ENCODE measurements at regions not wholly inside any gene's neighbourhood (a gene's known extent, or its start where the extent isn't known, plus 50 kb on each side); places are given as distances from the start of the nearest gene placed in this dataset.

DNA sequence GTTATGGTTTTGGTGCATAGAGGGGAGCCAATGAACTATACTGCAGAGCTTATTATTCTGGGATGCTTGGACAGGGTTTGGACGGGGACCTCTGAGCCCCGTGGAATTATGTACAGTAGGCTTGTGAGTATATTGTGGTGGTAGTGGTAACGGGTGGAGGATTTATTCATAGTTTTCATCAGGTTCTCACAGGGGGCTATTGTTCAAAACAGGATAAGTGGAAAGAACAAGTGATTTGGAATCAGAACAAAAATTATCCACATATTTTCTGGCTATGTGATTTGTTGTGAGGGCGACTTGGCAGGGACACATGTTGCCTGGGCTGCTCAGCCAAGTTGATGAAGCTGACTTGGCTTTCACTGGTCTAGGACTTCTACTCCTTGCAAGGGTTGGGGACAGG, 64.6 kb upstream of the ELOVL5 start:
- DNase-seq, result no peak

DNA sequence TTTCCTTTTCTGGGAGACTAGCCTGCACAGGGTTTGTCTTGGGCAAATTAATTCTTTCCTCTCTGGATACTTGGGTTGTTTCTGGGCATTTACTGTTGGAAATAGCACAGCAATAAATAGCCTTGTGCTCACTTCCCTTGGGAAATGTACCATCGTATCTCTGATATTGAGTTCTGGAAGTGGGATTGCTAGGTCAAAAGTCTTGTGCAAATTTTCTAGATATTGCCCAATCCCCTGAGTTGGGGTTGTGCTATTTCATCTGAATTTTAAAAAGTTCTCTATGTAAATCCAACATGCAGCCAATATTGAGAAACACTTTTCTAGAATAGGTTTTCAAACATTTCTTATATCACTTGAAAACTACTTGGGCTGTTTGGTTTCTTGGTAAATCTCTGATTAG, 64.0 kb upstream of the ELOVL5 start:
- no peak for DNase-seq

DNA sequence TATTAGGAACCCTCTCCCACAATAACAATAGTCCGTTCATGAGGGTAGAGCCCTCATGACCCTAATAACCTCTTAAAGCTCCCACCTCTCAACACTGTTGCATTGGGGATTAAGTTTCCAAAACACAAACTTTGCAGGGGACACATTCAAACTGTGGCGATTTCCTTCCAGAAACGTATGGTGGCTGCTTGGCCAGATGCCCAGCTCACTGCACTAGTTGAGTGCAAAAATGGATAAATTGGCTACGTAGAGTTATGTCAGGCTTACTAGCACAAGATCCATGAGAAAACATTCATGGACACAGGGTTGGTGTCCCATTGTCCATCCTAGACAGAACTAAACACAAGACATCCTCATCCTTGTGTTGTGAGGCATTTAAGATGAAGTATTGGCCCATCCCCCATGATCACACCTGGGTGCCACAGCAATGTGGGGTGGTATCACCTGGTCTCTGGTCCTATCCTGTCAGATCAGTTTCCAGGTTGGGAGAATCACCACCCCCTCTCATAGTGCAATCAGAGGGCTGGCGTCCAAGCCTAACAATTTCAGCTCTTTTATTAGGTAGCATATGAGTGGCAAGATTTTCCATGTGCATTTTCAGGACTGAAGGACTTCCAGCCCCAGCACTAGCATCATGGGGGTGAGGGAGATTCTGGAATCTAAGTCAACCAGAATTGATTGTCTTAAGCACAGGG, 63.4 kb upstream of the ELOVL5 start:
- no peak for DNase-seq

DNA sequence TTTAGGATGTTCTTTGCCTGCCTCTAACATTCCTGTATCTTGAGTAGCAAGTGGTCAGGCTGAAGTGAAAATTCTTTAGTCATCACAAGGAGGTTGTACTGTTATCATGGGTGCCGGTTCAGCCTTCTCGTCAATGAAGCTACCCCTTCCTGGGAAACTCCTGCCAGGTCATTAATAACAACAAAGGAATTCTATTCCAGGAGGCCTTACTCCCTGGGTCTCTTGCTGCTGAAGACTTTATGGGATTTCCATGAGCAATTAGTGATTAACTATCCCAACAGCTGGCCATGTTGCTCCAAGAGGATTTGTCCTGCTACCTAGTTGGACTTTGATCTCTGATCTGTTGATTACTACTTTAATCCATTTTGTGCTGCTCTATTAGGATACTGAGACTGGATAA, 62.7 kb upstream of the ELOVL5 start:
- no peak for DNase-seq

DNA sequence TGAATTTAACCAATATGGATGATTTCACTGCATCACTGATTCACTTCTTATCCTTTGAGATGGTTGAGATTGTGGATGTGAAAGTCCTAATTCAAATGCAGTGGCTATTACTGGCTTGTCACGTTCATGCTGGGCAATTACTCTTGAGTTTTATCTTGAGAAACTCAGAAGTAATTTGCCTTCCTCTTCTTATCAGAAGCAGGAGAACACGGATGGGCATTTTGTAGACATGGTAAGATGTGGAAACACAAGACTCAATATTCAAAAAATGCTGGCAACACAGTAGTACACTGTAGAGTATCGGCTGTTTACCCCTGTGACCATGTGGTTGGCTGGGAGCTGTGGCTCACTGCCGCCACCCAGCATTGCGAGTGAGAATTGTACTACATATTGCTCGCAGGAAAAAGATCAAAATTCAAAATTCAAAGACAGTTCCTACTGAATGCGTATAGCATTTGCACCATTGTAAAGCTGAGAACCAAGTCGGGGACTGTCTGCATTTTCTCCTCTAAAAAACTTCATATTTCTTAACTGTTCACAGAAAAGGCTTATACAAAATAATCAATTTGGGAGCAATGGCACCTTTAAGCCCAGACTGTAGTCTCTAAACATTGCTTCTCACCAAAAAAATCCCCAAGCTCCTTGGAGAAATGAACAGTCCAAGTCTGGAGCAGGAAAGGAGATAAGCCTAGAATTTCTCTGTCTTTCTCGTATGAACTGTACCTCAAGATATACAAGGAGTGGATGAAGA, 61.9 kb upstream of the ELOVL5 start:
- DNase-seq, result peak; percentile 63

DNA sequence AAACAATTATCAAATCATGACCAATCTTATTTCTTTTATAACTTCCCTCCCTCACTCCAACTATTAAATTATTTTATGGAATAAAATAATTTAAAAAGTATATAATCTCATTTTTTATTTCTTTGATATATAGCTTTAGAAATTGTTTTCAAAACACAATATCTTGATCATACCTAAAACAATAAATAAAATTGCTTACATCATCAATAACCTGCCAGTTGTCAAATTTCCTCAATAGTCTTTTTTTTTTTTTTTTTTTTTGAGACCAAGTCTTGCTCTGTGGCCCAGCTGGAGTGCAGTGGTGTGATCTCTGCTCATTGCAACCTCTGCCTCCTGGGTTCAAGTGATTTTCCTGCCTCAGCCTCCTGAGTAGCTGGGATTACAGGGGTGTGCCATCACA, 60.1 kb upstream of the ELOVL5 start:
- no peak for DNase-seq

DNA sequence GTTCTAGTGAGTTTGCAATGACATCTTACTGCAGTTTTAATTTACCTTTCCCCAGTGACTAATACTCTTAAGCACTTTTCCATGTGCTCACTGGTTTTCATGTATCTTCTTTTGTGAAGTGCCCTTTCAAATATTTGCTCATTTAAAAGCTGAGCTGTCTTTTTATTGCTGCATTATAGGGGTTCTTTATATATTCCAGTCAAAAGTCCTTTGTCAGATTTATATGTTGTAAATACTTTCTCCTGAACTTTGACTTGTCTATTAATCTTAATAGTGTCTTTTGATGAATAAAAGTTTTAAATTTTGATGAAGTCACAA, 50.2 kb upstream of the ELOVL5 start:
- DNase-seq, result no peak

DNA sequence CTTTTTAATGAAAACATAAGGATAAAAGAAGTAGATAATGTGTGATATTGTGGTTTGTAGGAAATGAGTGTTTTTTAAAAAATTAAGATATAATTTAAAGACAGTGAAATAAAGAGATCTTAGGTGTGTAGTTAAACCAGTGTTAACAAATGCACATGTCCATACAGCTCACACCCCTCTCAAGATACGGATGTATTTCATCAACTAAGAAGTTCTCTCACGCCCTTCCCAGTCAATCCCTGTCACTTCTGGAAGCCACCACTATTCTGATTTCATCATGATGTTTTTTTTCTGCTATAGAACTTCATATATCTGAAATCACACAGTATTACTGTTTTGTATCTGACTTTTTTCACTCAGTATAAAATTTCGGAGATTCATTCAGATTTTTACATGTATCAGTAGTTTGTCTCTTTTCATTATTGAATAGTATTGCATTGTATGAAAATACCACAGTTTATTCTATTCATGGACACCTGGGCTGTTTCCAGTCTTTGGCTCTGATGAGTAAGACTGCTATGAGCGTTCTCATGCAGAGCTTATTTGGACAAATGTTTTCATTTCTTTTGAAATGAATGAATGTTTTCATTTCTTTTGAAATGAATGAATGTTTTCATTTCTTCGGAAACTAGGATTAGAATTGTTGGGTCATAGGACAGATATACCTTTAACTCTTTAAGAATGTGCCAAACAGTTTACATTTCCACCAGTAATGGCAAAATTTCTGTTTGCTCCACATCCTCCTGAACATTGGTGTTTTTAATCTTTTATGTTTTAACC, 49.7 kb upstream of the ELOVL5 start:
- no peak for DNase-seq

Measured in activated CD4-positive, alpha-beta T cell treated with anti-CD3 and anti-CD28 coated beads for 48 hours (primary cell).